H1 (cell line): ENCODE measurements at regions not wholly inside any gene's neighbourhood (a gene's known extent, or its start where the extent isn't known, plus 50 kb on each side); places are given as distances from the start of the nearest gene placed in this dataset.

Source experiments
- CBX5 ChIP-seq: fragments of 300-800, 300-1000 bp; sonication (generic); IDR thresholded peaks from 2 replicates; pipeline ENCODE4 v1.7.1; 2016; ENCODE audit warnings: antibody characterized with exemption, low read length, low read depth

DNA sequence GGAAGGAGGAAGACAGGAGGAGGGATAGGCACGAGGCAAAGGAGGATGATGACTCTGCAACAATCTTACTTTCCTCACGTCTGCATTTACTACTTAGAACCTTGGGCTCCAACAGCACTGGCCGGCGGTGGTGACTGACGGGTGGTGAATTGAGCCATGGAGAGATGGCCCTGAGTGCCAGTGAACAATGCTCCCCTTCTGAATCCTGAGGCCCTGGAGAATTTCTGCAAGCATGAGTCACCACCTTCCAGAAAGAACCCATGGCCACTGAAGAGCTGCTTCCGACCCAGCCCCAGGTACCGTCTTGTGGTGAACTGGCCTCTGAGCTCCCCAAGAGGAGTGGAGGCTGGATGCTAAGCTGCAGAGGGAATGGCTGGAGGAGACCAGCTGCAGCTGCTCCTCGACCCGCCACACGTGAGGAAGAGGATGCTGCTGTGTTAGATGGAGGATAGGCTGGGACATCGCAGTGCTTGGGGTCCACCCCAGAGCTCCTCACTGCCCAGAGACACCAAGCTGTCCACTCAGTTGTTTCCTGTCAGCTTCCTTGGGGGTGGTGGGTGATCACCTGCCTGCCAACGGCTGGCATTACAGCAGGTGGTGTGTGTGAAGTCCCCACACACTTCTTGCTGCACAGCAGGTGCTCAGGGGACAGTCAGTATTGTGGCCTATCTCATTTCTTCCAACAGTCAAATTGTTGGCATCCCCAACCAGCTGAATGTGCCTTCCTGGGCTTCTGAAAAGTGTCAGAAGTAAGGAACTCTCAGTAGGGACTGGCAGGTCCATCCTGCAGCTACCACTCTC is 186.5 kb upstream of the ID2 start (continued):
- TF ChIP-seq CBX5, result no peak
- TF ChIP-seq, all 59 proteins: peak for 0
